GM19438 (cell line): ENCODE measurements at regions not wholly inside any gene's neighbourhood (a gene's known extent, or its start where the extent isn't known, plus 50 kb on each side); places are given as distances from the start of the nearest gene placed in this dataset.

Source experiments
- ATAC-seq: cut with Tn5 transposase; IDR thresholded peaks from one replicate; pipeline ENCODE4 v1.9.1; 2021; ENCODE audit warnings: low read depth; ENCODE audit not compliant: unreplicated experiment

GRCh38 chr17:68182011-68182306 lies 65.9 kb upstream of the AMZ2 start:
- ATAC-seq: peak; percentile 33

- no peak for ATAC-seq
Measured at GRCh38 chr17:68182940-68183551, 64.8 kb upstream of the AMZ2 start.

GRCh38 chr17:68184141-68184571 lies 63.7 kb upstream of the AMZ2 start:
- no peak for ATAC-seq

GRCh38 chr17:68184816-68185436 lies 62.9 kb upstream of the AMZ2 start:
- no peak for ATAC-seq

- no peak for ATAC-seq
Measured at GRCh38 chr17:68185820-68186219, 62.0 kb upstream of the AMZ2 start.

- ATAC-seq: no peak
Measured at GRCh38 chr17:68190495-68190894, 57.3 kb upstream of the AMZ2 start.

- ATAC-seq: no peak
Measured at GRCh38 chr17:68195667-68196393, 52.0 kb upstream of the AMZ2 start.

- no peak for ATAC-seq
Measured at GRCh38 chr17:68196394-68197090, 51.3 kb upstream of the AMZ2 start.

GRCh38 chr17:68197091-68197996 lies 50.5 kb upstream of the AMZ2 start:
- ATAC-seq: no peak

- ATAC-seq: no peak
Measured at GRCh38 chr17:68197997-68198930, 49.6 kb upstream of the AMZ2 start.
